GM19328 (cell line): ENCODE measurements at regions not wholly inside any gene's neighbourhood (a gene's known extent, or its start where the extent isn't known, plus 50 kb on each side); places are given as distances from the start of the nearest gene placed in this dataset.
"Not testable (repeated sequence)": the region's sequence is repeated elsewhere in the genome, so short reads cannot be mapped to it uniquely, and the experiment has no call there.

Experiments
- ATAC-seq: cut with Tn5 transposase; IDR thresholded peaks from one replicate; pipeline ENCODE4 v1.9.1; 2021; ENCODE audit warnings: mild to moderate bottlenecking, moderate library complexity; ENCODE audit not compliant: unreplicated experiment

DNA sequence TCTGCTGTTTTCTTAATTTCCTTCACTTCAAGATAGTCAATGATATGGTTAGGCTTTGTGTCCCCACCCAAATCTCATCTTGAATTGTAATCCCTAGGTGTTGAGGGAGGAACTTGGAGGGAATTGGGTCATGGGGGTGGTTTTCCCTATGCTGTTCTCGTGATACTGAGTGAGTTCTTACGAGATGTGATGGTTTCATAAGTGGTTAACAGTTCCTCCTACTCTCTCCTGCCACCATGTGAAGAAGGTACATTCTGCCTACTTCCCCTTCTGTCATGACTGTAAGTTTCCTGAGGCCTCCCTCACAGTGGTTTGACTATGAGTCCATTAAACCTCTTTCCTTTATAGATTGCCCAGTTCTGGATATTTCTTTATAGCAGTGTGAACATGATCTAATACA, 74.0 kb upstream of the SAMSN1 start:
- ATAC-seq, result no peak

DNA sequence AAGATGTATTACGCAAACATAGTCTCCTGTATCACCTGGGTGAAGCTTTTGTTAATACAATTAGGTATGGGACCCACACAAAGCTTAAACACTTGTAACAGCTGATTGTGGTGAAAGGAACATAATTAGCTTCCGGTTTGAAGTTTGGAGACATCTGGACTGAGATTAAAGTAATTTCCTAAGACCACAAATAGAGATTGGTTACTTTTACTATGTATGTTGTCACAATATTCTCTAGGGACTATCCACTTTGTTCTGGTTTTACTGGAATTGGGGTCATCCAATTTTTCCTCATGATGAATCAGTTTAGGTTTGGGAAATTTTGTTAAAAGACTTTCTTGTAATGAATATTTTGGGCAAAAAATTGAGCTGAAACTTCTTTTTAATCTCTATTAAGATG, 71.8 kb upstream of the SAMSN1 start:
- ATAC-seq, result no peak

DNA sequence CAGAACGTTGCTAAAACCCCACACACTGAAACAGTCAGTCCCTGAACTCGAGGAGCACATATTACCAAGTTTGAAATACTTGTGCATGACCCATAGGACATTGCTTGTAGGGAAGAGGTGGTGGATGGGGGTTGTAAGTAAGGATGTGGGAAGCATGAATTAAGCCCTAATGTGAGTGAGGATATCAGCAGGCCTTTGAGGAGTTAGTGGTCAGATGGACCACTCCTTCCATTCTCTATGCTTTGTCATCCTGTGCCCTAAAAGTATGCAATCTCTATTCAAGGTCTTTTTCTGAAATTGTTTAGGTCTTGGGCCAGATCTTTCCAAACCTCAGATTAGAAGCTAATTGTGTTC, 70.9 kb upstream of the SAMSN1 start:
- ATAC-seq, result no peak

DNA sequence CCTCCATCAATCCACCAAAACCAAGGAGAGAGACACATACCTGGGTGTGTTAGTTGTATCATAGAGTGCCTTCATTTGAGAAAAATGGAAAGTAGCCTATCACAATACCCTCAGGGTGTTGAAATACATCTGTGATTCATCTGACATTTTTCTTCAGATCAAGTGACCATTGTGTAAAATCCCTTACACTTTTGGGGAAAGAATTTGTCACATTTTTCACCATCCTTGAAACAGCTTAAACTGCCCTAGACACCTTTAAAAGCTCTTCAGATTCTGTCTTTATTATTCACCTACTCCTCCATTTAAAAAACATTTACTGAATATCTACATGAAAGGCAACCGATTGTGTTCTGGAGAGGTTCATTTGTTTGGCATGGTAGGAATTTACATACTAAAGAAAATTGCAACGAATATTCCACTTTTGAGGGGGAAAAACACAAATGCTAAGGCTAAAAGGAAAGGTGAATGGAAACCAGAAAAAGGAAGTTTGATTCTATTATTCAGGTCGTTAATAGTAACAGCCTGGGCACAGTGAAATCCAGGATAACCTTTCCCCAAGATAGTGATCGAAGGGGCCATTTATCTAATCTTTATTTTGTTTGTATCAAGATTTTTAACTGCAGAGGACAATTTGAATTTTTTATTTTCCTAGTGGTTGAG, 70.4 kb upstream of the SAMSN1 start:
- ATAC-seq, result no peak

DNA sequence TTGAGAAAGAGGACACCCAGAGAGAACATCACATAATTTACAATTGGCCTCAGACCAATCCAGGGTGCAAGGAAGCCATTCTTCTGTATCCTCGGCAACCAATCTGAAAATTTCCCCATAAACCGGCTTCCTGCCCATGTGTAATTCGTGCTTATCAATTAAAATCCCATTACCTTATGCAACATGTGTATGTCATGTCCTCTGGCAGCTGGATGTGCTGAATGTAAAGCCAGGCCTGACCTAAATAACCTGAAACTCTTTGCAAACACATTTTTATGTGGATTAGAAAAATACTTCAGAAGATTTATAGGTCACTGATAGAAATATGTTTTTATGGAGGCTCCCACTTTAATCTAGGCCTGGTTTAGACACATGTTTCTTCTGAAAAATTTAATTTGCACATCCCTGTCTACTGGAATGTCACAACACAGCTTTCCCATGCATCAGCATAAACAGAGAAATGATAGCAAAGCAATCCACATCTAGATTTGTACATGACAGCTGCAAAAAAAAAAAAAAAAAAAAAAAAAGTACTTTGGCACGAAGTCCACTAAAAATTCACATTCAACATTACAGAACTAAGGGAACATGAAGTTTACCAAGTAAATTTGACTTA, 69.4 kb upstream of the SAMSN1 start:
- ATAC-seq, result no peak

DNA sequence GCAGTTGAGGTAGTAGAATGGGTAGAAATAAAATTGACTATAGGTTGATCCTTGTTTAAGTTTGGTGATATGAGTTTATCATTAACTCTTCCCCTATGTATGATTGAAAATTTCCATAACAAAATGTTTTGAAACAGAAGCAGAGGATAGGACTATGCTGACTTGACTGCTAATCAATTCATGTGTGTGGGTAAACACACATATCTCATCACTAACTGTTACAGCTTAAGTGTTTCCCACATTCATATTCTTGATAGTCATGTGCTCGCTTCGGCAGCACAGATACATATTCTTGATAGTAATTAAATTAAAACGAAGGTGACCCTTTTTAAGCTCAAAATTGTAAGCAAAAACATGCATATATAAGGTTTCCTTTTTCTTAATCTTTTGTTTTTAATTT, 68.2 kb upstream of the SAMSN1 start:
- no peak for ATAC-seq

DNA sequence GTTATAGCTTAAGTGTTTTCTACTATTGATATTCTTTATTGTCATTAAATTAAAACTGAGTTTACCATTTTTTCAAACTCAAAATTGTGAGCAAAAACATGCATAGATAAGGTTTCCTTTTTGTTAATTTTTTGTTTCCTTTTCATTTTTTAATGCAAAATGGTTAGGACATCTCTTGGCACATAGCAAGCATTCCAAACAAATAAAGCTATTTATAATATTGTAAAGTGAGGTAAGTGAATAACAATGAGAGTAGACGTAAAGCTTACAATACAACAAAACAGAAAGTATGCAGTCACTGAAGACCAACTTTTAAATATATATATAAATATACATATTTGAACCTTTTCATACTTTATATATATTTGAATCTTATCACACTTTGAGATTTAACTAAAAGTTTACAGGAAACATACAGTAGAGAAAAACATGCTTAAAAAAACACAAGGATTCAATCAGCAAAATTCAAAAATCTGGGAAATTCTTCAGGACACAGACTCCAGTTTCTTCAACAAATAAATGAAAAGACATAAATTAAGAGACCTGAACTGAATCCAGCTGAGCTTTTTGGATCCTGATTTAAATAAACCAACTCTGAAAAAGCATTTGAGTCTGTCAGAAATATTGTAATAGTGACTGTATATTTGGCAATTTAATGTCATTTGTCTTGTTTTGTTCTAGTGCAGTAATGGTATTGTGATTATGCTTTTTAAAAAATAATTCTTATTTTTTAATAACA, 67.5 kb upstream of the SAMSN1 start:
- ATAC-seq, result no peak

DNA sequence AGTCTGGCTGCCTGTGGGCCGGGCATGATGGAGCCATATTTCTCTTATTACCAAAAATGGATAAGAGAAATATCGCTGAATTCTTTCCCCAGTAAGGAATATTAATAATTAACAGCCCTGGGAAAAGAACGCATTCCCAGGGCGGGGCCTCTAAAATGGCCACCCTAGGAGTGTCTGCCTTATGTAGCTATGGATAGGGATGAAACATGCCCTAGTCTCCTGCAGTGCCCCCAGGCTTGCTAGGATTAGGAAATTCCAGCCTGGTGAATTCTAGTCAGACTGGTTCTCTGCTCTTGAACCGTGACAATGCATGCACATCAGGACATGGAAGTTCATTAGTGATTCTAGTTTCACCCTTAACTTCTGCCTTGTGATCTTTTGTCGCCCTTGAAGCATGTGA, 64.0 kb upstream of the SAMSN1 start:
- not testable (repeated sequence) for ATAC-seq

DNA sequence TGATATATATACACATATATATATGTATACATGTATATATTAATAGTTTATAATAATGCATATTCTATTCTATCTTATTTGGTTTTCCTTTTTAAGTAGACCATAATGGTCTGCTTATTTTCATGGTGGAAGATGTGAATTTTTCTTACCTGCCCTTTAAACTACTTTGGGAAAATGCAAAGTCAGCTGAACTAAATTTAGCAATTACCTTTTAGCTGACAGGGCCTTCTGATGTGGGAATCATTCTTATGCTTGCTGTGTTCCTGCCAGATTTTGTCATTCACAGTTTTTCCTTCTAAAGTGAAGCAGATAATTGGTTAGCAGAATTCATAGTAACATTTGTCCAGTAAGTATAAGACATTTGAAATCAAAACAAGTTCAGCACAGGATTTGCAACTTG, 63.2 kb upstream of the SAMSN1 start:
- no peak for ATAC-seq

DNA sequence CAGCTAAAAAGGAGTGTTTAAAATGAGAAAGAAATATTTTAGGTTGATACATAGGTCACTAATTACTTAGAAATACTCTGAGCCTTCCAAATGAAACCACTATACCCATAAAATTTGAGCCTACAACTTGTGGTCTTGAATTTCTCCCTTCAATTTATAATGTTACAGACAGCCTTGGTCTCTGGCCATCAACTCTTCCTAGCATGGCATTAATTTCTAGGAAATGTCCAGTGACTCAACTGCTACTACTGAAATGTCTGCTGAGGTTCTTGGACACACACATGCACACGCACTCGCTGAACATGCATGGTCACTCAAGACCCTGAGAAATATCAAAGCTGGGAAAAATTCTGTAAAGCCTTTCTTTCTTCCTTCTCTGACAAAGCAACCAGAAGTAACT, 61.1 kb upstream of the SAMSN1 start:
- no peak for ATAC-seq

DNA sequence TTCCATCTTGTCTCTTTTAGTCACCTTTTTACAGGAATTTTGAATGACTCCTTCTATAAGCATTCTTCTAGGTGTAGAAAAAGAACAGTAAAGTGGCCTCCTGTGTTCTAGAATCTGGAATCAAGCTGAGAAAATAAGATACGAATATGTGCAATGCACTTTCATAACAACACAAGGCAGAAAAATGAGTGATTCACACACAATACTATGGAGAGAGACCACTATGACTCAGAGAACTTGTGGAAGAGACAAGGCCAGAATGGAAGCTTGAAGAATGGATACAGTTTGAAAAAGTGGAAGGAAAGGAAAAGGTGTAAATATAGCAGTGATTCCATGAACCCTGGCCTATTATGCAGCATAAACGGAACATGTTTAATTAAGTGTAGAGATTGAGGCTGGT, 57.1 kb upstream of the SAMSN1 start:
- ATAC-seq, result no peak

DNA sequence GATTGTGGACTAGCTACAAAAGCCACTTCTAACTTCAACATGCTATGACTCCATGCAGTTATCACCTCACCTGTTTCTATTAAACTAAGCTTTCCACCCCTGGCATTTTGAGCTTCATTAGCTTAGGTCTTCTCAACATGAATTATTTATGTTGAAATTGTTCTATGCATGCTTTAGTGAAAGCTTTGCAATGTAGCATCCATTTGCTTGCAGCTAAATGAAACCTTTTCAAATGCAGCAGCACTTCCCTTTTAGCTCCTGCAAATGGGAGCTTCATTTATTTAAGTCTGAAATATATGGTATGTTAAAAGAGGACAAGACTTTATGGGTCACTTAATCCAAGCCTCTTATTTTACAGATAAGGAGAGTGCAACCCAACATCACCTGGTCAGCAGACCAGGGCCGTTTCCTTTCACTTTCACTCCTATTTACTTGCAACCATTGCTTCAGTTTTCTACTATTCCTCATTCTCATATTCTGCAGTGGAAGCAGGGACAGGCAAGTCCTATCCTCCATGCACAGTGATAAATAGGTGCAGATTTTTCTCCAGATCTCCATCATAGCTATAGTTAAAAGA, 56.4 kb upstream of the SAMSN1 start:
- ATAC-seq, result no peak

DNA sequence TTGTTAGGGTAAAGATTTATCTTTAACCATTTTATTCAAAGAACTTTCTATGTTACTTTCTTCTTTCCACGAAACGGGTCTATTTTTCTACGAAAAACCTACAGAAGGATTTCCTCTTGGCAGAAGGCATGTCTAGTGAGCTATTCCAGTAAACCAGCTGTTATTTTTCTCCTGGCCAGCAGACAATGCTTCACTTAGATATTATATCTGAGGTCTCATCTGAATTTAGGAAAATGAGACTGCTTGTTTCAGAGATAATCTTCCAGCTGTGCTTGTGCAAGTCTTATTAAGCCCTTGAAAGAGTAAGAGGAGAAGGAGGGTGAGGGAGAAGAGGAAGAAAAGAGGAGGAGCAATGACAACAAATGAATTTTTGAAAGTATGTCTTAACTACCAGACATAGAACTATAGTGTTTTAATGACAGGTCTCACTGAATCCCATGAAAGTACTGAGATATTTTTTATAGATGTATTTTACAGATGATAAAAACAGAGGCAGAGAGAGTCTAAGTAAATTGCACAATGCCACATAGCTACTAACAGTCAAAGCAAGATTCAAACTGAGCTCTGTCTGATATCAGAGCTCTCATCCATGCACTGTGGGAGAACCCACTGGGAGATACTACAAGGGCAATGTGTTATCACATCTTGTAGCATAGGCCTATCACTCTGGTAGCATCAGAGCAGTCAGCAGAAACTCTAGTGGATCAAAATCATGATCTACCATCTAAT, 54.6 kb upstream of the SAMSN1 start:
- ATAC-seq, result no peak

DNA sequence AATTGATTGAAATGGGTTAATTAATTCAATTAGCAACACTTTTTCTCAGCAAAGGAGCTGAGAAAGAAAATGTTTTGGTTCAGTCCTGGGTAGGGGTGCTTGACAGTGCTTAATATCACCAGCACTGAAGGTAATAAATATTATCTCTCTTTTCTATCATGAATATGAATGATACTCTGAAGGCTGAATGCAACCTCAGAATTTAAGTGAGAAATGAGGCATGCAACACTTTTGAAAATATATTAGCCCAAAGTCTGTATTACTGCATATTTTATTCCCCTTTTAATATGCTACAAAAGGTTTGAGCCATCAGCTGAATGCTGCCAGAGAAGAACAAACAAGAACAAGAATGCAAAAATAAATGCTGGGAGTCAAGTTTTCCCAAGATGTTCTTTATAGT, 52.0 kb upstream of the SAMSN1 start:
- ATAC-seq, result no peak
